Stimulated activated CD4-positive, alpha-beta T cell treated with anti-CD3 and anti-CD28 coated beads, Interleukin-15, amount 100 ng/mL, for 24 hours (primary cell): ENCODE measurements at regions not wholly inside any gene's neighbourhood (a gene's known extent, or its start where the extent isn't known, plus 50 kb on each side); places are given as distances from the start of the nearest gene placed in this dataset.

Experiments
- DNase-seq: peaks from one replicate; pipeline ENCODE4 v3.0.0-alpha.2; 2020

DNA sequence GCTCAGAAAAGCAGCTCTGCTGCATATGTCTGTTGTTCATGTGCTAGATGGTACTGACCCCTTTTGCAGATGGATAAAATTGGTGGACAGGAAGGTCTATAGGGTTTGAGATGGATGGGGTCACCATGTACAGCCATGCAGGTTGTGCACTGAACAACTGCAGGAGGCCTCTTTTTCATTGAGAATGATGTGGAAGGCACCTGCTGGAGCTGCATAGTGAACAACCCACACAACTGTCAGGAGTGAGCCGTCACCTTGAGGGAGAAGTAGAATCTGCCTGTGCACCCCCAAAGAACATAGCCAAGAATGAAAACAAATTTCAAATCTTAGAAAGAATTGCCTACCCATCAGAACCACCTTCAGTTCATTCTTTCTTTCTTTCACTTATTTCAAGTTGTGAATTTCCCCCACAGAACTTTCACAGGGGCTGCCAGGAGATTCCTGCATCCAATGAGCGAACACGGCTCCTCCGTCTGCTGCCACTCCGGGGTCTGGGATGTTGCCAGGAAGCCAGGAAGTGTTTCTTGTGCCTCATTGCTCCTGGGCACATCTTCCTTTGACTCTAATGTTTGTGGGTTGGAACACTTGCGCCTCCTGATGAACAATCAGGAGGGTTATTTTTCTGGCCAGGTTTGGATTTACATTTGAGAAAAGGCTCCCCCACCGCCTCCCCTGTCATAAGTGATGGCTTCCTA lies 53.7 kb upstream of the DOCK1 start:
- DNase-seq = no peak

GRCh38 chr10:126854726-126855495 lies 50.3 kb upstream of the DOCK1 start:
- no peak for DNase-seq
